DOHH2 (cell line): ENCODE measurements at regions not wholly inside any gene's neighbourhood (a gene's known extent, or its start where the extent isn't known, plus 50 kb on each side); places are given as distances from the start of the nearest gene placed in this dataset.

Experiments
- EZH2phosphoT487 ChIP-seq: fragments of 200-600 bp; sonication (generic); IDR thresholded peaks from 2 replicates; pipeline ENCODE4 v1.6.1; 2017; ENCODE audit warnings: borderline replicate concordance, mild to moderate bottlenecking, antibody characterized with exemption, low read length, moderate library complexity, mixed read lengths
- TF ChIP-seq, protein P1 (sequence below): fragments of 200-600 bp; sonication (generic); IDR thresholded peaks from one replicate; pipeline ENCODE4 v1.5.1; 2014; ENCODE audit warnings: antibody characterized with exemption, mild to moderate bottlenecking, low read depth, low read length; ENCODE audit not compliant: poor library complexity, severe bottlenecking

DNA sequence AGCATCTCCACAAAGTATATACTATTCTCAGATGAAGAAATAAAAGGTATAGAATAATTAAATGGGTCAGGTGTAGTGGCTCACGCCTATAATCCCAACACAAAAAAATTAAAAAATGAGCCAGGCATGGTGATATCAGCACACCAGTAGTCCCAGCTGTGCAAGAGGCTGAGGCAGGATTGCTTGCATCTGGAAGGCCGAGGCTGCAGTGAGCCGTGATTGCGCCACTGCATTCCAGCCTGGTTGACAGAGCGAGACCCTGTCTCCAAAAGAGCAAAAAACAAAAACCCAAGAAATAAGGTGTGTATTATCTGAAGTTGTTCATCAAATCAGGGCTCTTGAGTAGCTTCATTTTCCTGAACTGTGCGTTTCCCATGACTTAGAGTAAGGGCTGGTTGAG, 83.2 kb upstream of the MYO10 start:
- TF ChIP-seq, protein P1, sequence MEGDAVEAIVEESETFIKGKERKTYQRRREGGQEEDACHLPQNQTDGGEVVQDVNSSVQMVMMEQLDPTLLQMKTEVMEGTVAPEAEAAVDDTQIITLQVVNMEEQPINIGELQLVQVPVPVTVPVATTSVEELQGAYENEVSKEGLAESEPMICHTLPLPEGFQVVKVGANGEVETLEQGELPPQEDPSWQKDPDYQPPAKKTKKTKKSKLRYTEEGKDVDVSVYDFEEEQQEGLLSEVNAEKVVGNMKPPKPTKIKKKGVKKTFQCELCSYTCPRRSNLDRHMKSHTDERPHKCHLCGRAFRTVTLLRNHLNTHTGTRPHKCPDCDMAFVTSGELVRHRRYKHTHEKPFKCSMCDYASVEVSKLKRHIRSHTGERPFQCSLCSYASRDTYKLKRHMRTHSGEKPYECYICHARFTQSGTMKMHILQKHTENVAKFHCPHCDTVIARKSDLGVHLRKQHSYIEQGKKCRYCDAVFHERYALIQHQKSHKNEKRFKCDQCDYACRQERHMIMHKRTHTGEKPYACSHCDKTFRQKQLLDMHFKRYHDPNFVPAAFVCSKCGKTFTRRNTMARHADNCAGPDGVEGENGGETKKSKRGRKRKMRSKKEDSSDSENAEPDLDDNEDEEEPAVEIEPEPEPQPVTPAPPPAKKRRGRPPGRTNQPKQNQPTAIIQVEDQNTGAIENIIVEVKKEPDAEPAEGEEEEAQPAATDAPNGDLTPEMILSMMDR = no peak
- no peak for TF ChIP-seq EZH2phosphoT487
